OCI-LY7 (cell line): ENCODE measurements at regions not wholly inside any gene's neighbourhood (a gene's known extent, or its start where the extent isn't known, plus 50 kb on each side); places are given as distances from the start of the nearest gene placed in this dataset.

ENCODE experiments used
- BruUV-seq: library from RNA; stranded (reverse); fragments of 400-500 nt; replicated peaks from 2 replicates; lab custom pipeline; 2021; lab: Mats Ljungman, UMichigan
- CTCF ChIA-PET: fragments of 300-600 bp; sonication (Branson Sonifier 250); formaldehyde crosslinking; loops from one replicate; lab custom pipeline; 2022; ENCODE audit warnings: antibody characterized with exemption; ENCODE audit not compliant: unreplicated experiment; lab: Charles Lee
- POLR2A ChIA-PET: fragments of 300-600 bp; sonication (Branson Sonifier 250); formaldehyde crosslinking; loops from one replicate; lab custom pipeline; 2022; ENCODE audit warnings: antibody characterized with exemption; lab: Charles Lee
- DNase-seq: peaks from one replicate; pipeline ENCODE4 v3.0.0-alpha.2; 2015; ENCODE audit warnings: low spot score
- H2AFZ ChIP-seq: fragments of 200-600 bp; sonication (generic), shearing (Covaris generic); 2 replicates; pipeline ENCODE4 v1.6.1; 2014; ENCODE audit warnings: mild to moderate bottlenecking, antibody characterized with exemption, low read length, moderate library complexity
- H3K27ac ChIP-seq: fragments of 200-600 bp; sonication (generic); 2 replicates; pipeline ENCODE4 v1.5.1; 2014; ENCODE audit warnings: mixed run types, low read depth, mild to moderate bottlenecking, moderate library complexity, low read length, inconsistent platforms; ENCODE audit not compliant: poor library complexity, severe bottlenecking
- H3K36me3 ChIP-seq: fragments of 200-600 bp; sonication (generic); 2 replicates; pipeline ENCODE4 v1.6.1; 2014; ENCODE audit warnings: mild to moderate bottlenecking, antibody characterized with exemption, low read length, moderate library complexity, mixed read lengths; ENCODE audit not compliant: insufficient read depth
- H3K4me1 ChIP-seq: fragments of 200-600 bp; sonication (generic); 2 replicates; pipeline ENCODE4 v1.5.1; 2014; ENCODE audit warnings: mild to moderate bottlenecking, low read length; ENCODE audit not compliant: insufficient read depth, poor library complexity, severe bottlenecking
- H3K4me2 ChIP-seq: fragments of 200-600 bp; sonication (generic); 2 replicates; pipeline ENCODE4 v1.6.1; 2014; ENCODE audit warnings: mild to moderate bottlenecking, low read length
- H3K4me3 ChIP-seq: fragments of 200-600 bp; sonication (generic); 2 replicates; pipeline ENCODE4 v1.5.1; 2014; ENCODE audit warnings: mild to moderate bottlenecking, low read depth, low read length; ENCODE audit not compliant: poor library complexity, severe bottlenecking
- H3K79me2 ChIP-seq: fragments of 200-600 bp; sonication (generic); 2 replicates; pipeline ENCODE4 v1.6.1; 2016; ENCODE audit warnings: low read depth, mild to moderate bottlenecking, low read length, moderate library complexity, mixed read lengths; ENCODE audit not compliant: insufficient read depth
- H3K9me2 ChIP-seq: fragments of 200-600 bp; sonication (generic); 2 replicates; pipeline ENCODE4 v1.6.1; 2016; ENCODE audit warnings: mild to moderate bottlenecking, low read length, mixed read lengths; ENCODE audit not compliant: insufficient read depth
- H3K9me3 ChIP-seq: fragments of 200-600 bp; sonication (generic); 2 replicates; pipeline ENCODE4 v1.6.1; 2014; ENCODE audit warnings: mild to moderate bottlenecking, mixed run types, low read length, mixed read lengths
- H4K20me1 ChIP-seq: fragments of 200-600 bp; sonication (generic); 2 replicates; pipeline ENCODE4 v1.6.1; 2014; ENCODE audit warnings: mild to moderate bottlenecking, antibody characterized with exemption, low read length, moderate library complexity, mixed read lengths; ENCODE audit not compliant: insufficient read depth
- EZH2phosphoT487 ChIP-seq: fragments of 200-600 bp; sonication (generic); IDR thresholded peaks from 2 replicates; pipeline ENCODE4 v1.6.1; 2018; ENCODE audit warnings: low read depth, borderline replicate concordance, mild to moderate bottlenecking, mixed run types, antibody characterized with exemption, low read length, moderate library complexity, mixed read lengths
- intact Hi-C: fragments of 100-400 bp; cut with micrococcal nuclease; formaldehyde crosslinking; loops from one replicate; pipeline ENCODE4 v1.10.0; 2022; ENCODE audit not compliant: unreplicated experiment
- TF ChIP-seq, protein P1 (sequence below): fragments of 200-600 bp; sonication (generic); conservative IDR thresholded peaks from 2 replicates; pipeline ENCODE4 v1.5.1; 2014; ENCODE audit warnings: mild to moderate bottlenecking, antibody characterized with exemption, low read length, moderate library complexity, mixed read lengths

DNA sequence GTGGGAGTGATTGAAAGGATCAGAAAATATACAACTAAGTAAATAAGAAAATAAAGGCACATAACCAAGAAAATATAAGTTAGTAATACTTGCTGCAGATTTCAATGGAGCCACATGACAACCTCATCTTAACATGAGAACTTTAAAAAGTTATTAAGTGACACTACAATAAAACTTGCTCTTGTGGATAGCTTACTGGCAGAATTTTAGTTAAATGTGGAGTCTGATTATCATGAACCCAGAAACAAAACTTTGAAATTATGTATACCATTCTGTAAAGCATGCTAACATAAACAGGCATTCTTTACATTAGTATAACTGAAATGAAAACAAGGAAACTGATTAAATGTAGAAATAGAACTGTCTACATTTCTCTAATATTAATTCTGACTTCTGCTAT lies 220.9 kb downstream of the RFPL4B start:
- TF ChIP-seq EZH2phosphoT487 = no peak
- TF ChIP-seq, protein P1, sequence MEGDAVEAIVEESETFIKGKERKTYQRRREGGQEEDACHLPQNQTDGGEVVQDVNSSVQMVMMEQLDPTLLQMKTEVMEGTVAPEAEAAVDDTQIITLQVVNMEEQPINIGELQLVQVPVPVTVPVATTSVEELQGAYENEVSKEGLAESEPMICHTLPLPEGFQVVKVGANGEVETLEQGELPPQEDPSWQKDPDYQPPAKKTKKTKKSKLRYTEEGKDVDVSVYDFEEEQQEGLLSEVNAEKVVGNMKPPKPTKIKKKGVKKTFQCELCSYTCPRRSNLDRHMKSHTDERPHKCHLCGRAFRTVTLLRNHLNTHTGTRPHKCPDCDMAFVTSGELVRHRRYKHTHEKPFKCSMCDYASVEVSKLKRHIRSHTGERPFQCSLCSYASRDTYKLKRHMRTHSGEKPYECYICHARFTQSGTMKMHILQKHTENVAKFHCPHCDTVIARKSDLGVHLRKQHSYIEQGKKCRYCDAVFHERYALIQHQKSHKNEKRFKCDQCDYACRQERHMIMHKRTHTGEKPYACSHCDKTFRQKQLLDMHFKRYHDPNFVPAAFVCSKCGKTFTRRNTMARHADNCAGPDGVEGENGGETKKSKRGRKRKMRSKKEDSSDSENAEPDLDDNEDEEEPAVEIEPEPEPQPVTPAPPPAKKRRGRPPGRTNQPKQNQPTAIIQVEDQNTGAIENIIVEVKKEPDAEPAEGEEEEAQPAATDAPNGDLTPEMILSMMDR = no peak
- Histone ChIP-seq H3K79me2 (no peaks in the 10 kb centered on the region), H3K9me3 (no peaks in the 10 kb centered on the region), H3K9me2 (no peaks in the 10 kb centered on the region), H3K4me1 (no peaks in the 10 kb centered on the region), H3K4me3 (no peak overlapping the region), H3K27ac (no peak overlapping the region), H4K20me1 (no peaks in the 10 kb centered on the region), H2AFZ (no peak overlapping the region), H3K4me2 (no peak overlapping the region), H3K36me3 (no peaks in the 10 kb centered on the region)
- ChIA-PET CTCF (no interaction called here), POLR2A (no interaction called here)
- intact Hi-C loops = no loop called here
- no TSS peak for BruUV-seq
- DNase-seq = no peak

DNA sequence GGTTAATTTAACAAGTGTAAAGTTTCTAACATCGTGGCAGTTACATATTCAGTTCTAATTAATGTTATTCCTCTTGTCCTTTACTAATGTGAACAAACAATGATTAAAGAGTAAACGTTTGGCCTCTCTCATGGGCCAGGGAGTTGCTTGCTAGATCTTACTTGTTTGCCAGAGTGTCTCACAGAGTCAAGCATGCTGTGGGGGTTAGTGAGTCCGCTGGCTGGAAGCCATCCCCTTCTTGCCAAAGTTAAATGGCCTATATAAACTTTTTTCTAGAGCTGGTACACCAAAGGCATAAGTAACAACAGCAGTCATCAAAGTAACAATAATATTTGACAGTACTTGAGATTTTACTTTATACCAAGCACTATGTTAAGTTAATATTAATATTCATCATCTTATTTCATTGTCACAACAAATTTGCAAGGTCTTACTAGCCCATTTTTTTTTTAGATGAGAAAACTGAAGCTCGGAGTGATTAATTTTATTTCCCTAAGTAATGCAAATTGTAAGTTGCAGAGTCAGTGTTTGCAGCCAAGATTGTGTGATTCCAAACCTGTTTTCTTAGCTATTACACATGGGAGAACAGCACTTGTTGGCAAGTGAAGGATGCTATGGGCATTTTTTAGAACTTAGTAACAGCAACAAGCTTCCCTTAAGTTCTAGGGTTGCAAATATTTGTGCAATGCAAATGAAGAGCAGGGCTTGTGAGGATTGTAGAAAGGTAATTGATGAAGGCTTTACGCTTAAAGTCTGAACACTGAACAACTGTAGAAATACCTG lies 224.5 kb downstream of the RFPL4B start:
- Histone ChIP-seq H3K4me3 (no peak overlapping the region), H3K9me2 (no peaks in the 10 kb centered on the region), H3K27ac (no peak overlapping the region), H3K36me3 (no peaks in the 10 kb centered on the region), H2AFZ (no peak overlapping the region), H3K4me1 (no peaks in the 10 kb centered on the region), H3K79me2 (no peaks in the 10 kb centered on the region), H3K9me3 (no peaks in the 10 kb centered on the region), H3K4me2 (no peak overlapping the region), H4K20me1 (no peaks in the 10 kb centered on the region)
- no peak for DNase-seq
- intact Hi-C loops = no loop called here
- no TSS peak for BruUV-seq
- TF ChIP-seq, protein P1 = no peak
- TF ChIP-seq EZH2phosphoT487 = no peak
- ChIA-PET POLR2A (interaction anchor here (0.6 kb wide), 1 partner anchor 186 kb away, joined by 4 read pairs; no protein-coding TSS in a partner anchor), CTCF (no interaction called here)

DNA sequence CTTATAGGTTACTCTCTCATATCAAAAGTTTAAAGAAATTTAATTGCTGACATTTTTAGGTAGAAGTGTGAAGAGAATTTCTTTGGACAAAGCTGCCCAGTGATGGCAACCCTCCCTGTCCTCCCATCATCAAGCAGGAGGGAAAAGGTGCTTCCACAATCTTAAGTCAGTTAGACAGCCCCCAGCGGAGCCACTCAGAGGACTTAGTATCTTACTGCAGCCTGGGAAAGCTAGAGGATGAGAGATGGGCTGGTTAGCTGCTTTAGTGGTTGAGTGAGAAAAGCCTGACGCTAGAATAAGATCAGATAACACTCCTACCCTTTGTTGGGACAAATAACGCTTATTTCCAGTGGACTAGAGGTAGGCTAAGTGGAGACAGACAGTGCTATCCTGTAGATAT lies 227.1 kb downstream of the RFPL4B start:
- Histone ChIP-seq H4K20me1 (no peaks in the 10 kb centered on the region; the same call in 1 of the 2 replicates), H3K9me2 (no peaks in the 10 kb centered on the region), H2AFZ (no peak overlapping the region), H3K9me3 (no peaks in the 10 kb centered on the region), H3K4me3 (no peak overlapping the region), H3K27ac (no peak overlapping the region), H3K79me2 (no peaks in the 10 kb centered on the region), H3K4me2 (no peak overlapping the region), H3K4me1 (no peaks in the 10 kb centered on the region), H3K36me3 (no peaks in the 10 kb centered on the region)
- POLR2A ChIA-PET = no interaction called here
- no TSS peak for BruUV-seq
- no peak for TF ChIP-seq EZH2phosphoT487
- TF ChIP-seq, protein P1 = no peak
- CTCF ChIA-PET = no interaction called here
- DNase-seq = no peak
- intact Hi-C loops = no loop called here
